ENCODE measurements at regions not wholly inside any gene's neighbourhood (a gene's known extent, or its start where the extent isn't known, plus 50 kb on each side); places are given as distances from the start of the nearest gene placed in this dataset.

DNA sequence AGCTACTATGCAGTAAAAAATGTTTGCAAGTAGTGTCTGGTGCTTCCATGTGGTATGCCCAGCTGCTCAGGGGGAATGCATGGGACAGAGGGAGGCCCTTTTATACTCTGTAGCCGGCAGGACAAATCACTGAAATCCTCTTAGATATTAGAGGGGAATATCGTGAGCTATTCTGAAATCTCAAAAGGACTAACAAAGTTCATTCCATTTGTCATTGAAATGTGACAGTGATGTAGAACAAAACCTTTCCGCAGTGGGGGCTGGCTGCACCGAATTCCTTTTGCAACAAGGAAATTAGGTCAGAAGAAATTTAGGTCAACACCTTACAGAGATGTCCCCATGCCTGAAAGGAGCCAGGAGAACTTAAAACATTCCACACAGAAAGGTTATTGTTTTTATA lies 72.4 kb upstream of the MEF2C start:
- no peak for TF ChIP-seq POLR2AphosphoS5 (IDR thresholded peaks at IDR 0.05; ENCODE audit: low read depth, low read length)
- TF ChIP-seq POLR2A (IDR thresholded peaks at IDR 0.05; ENCODE audit: low read depth, low read length) = no peak
- TF ChIP-seq TAF1 (IDR thresholded peaks at IDR 0.05; ENCODE audit: low read depth, low read length) = no peak
- no peak for TF ChIP-seq SPI1 (IDR thresholded peaks at IDR 0.05; ENCODE audit: low read depth, low read length)
